ENCODE measurements at regions not wholly inside any gene's neighbourhood (a gene's known extent, or its start where the extent isn't known, plus 50 kb on each side); places are given as distances from the start of the nearest gene placed in this dataset.
"Not testable (repeated sequence)": the region's sequence is repeated elsewhere in the genome, so short reads cannot be mapped to it uniquely, and the experiment has no call there.

GRCh38 chr6:168255283-168255881, 64.2 kb downstream of the DACT2 start:
- intact Hi-C loops (cut with DNase I), result no loop called here

GRCh38 chr6:168252267-168252666, 67.3 kb downstream of the DACT2 start:
- ATAC-seq, result no peak
- intact Hi-C loops (cut with DNase I), result no loop called here
- no peak for DNase-seq (ENCODE audit: missing footprints)

More at GRCh38 chr6:168255283-168255881, 64.2 kb downstream of the DACT2 start:
- ATAC-seq (no peak), DNase-seq (ENCODE audit: missing footprints) (no peak)

GRCh38 chr6:168250250-168250649, 69.3 kb downstream of the DACT2 start:
- no peak for DNase-seq (ENCODE audit: missing footprints)
- intact Hi-C loops (cut with DNase I), result no loop called here
- ATAC-seq, result no peak

- ATAC-seq (no peak), DNase-seq (ENCODE audit: missing footprints) (no peak)
- intact Hi-C loops (cut with DNase I), result no loop called here
Measured at GRCh38 chr6:168249746-168250145, 69.8 kb downstream of the DACT2 start.

- DNase-seq (ENCODE audit: missing footprints), result no peak
- intact Hi-C loops (cut with DNase I), result no loop called here
- ATAC-seq, result no peak
Measured at GRCh38 chr6:168248148-168248620, 71.4 kb downstream of the DACT2 start.

- no peak for ATAC-seq
- DNase-seq (ENCODE audit: missing footprints), result no peak
- intact Hi-C loops (cut with DNase I), result no loop called here
Measured at GRCh38 chr6:168247443-168248147, 72.0 kb downstream of the DACT2 start.

- intact Hi-C loops (cut with DNase I), result no loop called here
- DNase-seq (ENCODE audit: missing footprints) (no peak), ATAC-seq (no peak)
Measured at GRCh38 chr6:168244961-168245551, 74.5 kb downstream of the DACT2 start.

- no peak for DNase-seq (ENCODE audit: missing footprints)
- intact Hi-C loops (cut with DNase I), result no loop called here
- no peak for ATAC-seq
Measured at GRCh38 chr6:168243812-168244376, 75.7 kb downstream of the DACT2 start.

- ATAC-seq (no peak), DNase-seq (ENCODE audit: missing footprints) (no peak)
- intact Hi-C loops (cut with DNase I), result no loop called here
Measured at GRCh38 chr6:168242940-168243225, 76.7 kb downstream of the DACT2 start.

- intact Hi-C loops (cut with DNase I), result no loop called here
- no peak for ATAC-seq
- DNase-seq (ENCODE audit: missing footprints), result no peak
Measured at GRCh38 chr6:168242111-168242939, 77.3 kb downstream of the DACT2 start.

GRCh38 chr6:168240160-168240559, 79.4 kb downstream of the DACT2 start:
- ATAC-seq (no peak), DNase-seq (ENCODE audit: missing footprints) (no peak)
- intact Hi-C loops (cut with DNase I), result no loop called here

- ATAC-seq, result no peak
- intact Hi-C loops (cut with DNase I), result no loop called here
- DNase-seq (ENCODE audit: missing footprints), result no peak
Measured at GRCh38 chr6:168239044-168239773, 80.4 kb downstream of the DACT2 start.

- no peak for DNase-seq (ENCODE audit: missing footprints)
- ATAC-seq, result no peak
- intact Hi-C loops (cut with DNase I), result no loop called here
Measured at GRCh38 chr6:168238159-168238909, 81.2 kb downstream of the DACT2 start.

GRCh38 chr6:168233875-168234213, 85.7 kb downstream of the DACT2 start:
- DNase-seq (ENCODE audit: missing footprints); ATAC-seq; intact Hi-C loops (cut with DNase I): not testable (repeated sequence)

- ATAC-seq (no peak), DNase-seq (ENCODE audit: missing footprints) (no peak)
- intact Hi-C loops (cut with DNase I), result no loop called here
Measured at GRCh38 chr6:168232989-168233874, 86.3 kb downstream of the DACT2 start.

- DNase-seq (ENCODE audit: missing footprints) (no peak), ATAC-seq (no peak)
- intact Hi-C loops (cut with DNase I), result no loop called here
Measured at GRCh38 chr6:168232528-168232927, 87.0 kb downstream of the DACT2 start.

GRCh38 chr6:168232062-168232461, 87.5 kb downstream of the DACT2 start:
- ATAC-seq, result no peak
- DNase-seq (ENCODE audit: missing footprints), result no peak
- intact Hi-C loops (cut with DNase I), result no loop called here

Data from Right ventricle myocardium inferior (tissue), 1 donor.